Fibroblast of the conjunctiva (primary cell): ENCODE measurements at regions not wholly inside any gene's neighbourhood (a gene's known extent, or its start where the extent isn't known, plus 50 kb on each side); places are given as distances from the start of the nearest gene placed in this dataset.

Experiments used
- DNase-seq: peaks from one replicate; pipeline ENCODE4 v3.0.0-alpha.2; 2010; ENCODE audit warnings: low read depth

- no peak for DNase-seq
Observed at GRCh38 chr5:153880106-153880505, 158.6 kb downstream of the FAM114A2 start.

- no peak for DNase-seq
Observed at GRCh38 chr5:153879596-153879995, 159.1 kb downstream of the FAM114A2 start.

DNA sequence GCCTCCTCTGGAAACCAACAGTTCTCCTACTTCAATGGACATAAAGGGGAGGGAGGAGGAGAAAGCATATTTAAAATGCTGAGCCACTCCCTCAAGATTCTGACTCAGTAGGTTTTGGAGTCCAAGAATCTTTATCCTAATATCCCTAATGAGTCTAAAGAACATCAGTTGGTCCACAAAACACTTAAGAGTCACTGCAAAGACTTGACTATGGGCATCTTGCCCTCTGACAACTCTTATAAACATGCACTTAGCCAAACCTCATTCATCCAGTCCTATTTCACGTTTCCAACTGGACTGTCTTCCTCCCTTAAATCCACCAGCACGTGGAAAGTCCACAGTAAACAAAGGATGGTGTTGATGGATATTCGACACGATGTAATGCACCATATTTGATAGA, 172.5 kb downstream of the FAM114A2 start:
- no peak for DNase-seq

DNA sequence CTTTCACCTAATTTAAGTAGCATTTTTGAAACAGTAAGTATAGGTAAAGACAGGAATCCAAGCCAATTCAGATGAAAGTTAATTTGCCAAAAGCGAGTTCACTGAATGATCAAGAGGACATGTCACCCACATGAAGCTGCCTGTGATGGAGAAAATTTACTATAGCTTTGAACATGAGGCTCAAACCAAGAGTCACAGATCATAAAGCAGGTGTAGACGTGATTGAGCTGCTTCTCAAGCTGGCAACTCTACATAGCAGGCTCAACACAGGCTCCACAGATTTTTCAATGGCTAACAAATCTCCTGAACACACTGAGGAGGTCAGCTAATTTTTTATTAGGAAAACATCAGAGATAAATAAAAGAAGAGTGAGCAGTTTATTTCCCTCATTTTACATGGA, 173.7 kb downstream of the FAM114A2 start:
- no peak for DNase-seq

DNA sequence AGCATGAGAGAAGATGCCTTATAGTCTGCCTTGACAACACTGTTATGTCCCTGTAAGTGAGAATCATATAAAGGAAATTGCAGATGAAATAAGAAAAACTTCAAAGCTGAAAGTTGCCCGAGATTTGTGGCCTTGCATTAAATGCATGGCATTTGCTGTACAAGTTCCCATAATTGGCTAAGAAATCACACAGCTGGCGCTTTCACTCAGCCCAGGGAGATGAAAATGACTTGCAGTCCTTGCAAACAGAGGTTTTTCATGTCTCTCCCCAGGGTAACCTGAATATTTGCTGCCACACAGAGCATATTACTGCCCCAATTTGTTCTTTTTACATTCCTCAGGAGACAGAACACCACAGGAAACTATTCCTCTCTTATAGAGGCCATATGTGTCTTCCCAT, 174.8 kb downstream of the FAM114A2 start:
- DNase-seq = no peak
